RWPE2 (cell line): ENCODE measurements at regions not wholly inside any gene's neighbourhood (a gene's known extent, or its start where the extent isn't known, plus 50 kb on each side); places are given as distances from the start of the nearest gene placed in this dataset.
A peak's percentile ranks its signal among the peaks of the same experiment; 100 is the strongest.

Experiments used
- ATAC-seq: fragments of 200-7000 bp; cut with Tn5 transposase; 3 replicates; pipeline ENCODE4 v1.9.1; 2021; ENCODE audit warnings: low read depth
- DNase-seq: peaks from one replicate; pipeline ENCODE4 v3.0.0-alpha.2; 2020; ENCODE audit warnings: low spot score
- H3K27ac ChIP-seq: fragments of 450-650 bp; 2 replicates; pipeline ENCODE4 v1.5.1; 2017; ENCODE audit warnings: mild to moderate bottlenecking; ENCODE audit not compliant: poor library complexity, severe bottlenecking
- H3K27me3 ChIP-seq: fragments of 250-450 bp; sonication (Bioruptor Pico); 2 replicates; pipeline ENCODE4 v1.5.1; 2021; ENCODE audit warnings: mild to moderate bottlenecking, moderate library complexity; ENCODE audit not compliant: insufficient read depth, poor library complexity, severe bottlenecking
- H3K36me3 ChIP-seq: fragments of 250-450 bp; sonication (Bioruptor Pico); 2 replicates; pipeline ENCODE4 v1.5.1; 2020; ENCODE audit warnings: low read depth, mild to moderate bottlenecking, moderate library complexity
- H3K4me1 ChIP-seq: fragments of 250-450 bp; sonication (Bioruptor Pico); 2 replicates; pipeline ENCODE4 v1.5.1; 2021; ENCODE audit warnings: mild to moderate bottlenecking, moderate library complexity; ENCODE audit not compliant: insufficient read depth, poor library complexity, severe bottlenecking
- H3K4me3 ChIP-seq: fragments of 250-450 bp; sonication (Bioruptor Pico); 2 replicates; pipeline ENCODE4 v1.5.1; 2021; ENCODE audit warnings: mild to moderate bottlenecking, moderate library complexity; ENCODE audit not compliant: severe bottlenecking
- H3K9me3 ChIP-seq: fragments of 250-450 bp; sonication (Bioruptor Pico); 2 replicates; pipeline ENCODE4 v1.5.1; 2021; ENCODE audit warnings: mild to moderate bottlenecking, moderate library complexity; ENCODE audit not compliant: severe bottlenecking
- TF ChIP-seq, protein P1 (sequence below): fragments of 450-650 bp; IDR thresholded peaks from one replicate; pipeline ENCODE4 v1.5.1; 2017; ENCODE audit warnings: mild to moderate bottlenecking, moderate library complexity; ENCODE audit not compliant: poor library complexity, severe bottlenecking

DNA sequence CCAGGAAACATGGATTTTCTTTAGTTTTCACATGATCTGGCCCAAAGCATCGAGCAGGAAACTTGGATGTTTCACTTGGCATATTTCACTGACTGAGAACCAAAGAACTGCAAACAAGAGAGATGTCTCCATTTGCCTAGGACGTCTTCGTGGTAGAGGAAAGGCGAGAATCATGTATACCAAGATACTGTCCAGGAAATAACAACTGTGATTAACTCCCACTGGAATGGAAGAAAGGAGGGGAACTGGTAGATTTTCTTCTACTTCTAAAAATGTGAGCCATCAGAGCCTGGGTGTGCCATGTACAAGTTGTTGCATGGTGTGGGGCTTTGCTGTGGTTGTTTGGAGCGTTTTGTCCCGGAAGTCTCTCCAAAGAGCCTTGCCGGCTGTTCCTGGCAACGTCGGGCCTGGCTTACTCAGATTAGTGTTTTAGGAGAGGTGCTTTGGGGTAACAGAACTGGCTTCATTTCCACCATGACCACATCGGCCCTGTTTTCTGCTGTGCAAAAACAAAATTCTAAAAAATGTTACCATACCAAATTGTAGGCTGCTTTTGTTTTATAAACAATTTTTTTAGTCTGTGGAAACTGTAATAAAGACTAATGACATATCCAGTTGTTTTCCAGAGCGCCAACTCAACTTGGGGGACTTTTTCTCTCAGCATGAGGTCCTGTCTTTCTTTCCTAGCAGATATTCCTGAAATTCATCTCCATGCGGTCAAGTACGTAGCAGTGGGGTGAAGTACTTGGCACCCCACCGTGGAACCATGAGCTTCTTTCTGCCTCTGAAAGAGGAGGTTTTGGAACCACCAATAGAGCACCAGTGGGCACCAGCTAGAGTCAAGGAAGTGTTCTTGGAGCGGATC is 118.3 kb downstream of the TM2D1 start:
- Histone ChIP-seq H3K4me3 (no peak overlapping the region), H3K27ac (peak overlapping the region; percentile 95), H3K36me3 (no peaks in the 10 kb centered on the region), H3K4me1 (peaks cover 36% of the 10 kb centered on the region), H3K27me3 (no peaks in the 10 kb centered on the region), H3K9me3 (no peaks in the 10 kb centered on the region)
- peak; percentile 72 for ATAC-seq
- TF ChIP-seq, protein P1, sequence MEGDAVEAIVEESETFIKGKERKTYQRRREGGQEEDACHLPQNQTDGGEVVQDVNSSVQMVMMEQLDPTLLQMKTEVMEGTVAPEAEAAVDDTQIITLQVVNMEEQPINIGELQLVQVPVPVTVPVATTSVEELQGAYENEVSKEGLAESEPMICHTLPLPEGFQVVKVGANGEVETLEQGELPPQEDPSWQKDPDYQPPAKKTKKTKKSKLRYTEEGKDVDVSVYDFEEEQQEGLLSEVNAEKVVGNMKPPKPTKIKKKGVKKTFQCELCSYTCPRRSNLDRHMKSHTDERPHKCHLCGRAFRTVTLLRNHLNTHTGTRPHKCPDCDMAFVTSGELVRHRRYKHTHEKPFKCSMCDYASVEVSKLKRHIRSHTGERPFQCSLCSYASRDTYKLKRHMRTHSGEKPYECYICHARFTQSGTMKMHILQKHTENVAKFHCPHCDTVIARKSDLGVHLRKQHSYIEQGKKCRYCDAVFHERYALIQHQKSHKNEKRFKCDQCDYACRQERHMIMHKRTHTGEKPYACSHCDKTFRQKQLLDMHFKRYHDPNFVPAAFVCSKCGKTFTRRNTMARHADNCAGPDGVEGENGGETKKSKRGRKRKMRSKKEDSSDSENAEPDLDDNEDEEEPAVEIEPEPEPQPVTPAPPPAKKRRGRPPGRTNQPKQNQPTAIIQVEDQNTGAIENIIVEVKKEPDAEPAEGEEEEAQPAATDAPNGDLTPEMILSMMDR: no peak
- no peak for DNase-seq

DNA sequence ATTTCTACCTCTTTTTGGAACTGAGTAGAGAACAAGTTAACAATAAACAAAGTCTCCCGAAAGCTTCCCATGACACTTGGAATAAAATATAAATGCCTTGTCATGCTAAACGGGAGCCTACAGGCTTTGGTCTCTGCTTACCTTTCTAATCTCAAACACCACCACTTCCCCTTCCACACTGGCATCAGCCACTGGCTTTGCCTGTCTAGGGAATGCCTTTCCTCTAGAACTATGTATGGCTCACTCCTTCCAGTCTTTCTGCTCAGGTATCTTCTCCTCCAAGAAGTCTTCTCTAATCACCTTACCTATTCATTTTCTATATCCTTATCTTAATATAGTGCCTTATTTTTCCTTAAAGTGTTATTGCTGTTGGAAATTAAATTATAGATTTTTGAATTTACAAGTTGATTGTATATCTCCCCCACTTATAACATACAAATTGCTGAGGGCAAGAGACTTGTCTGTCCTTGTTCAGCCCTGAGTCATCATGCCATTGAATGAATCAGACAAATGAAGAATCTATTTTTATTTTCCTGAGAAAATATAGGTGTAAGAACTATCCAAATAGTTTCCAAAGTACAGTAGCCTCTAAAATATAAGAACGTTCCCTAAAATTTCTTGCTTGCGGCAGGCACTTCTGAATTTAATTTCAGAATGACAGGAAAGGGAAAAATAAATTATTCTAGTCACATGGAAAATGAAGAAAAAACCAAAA is 119.2 kb downstream of the TM2D1 start:
- peak; percentile 86 for ATAC-seq
- H3K27ac ChIP-seq: peak overlapping the region; percentile 95
- DNase-seq: no peak

DNA sequence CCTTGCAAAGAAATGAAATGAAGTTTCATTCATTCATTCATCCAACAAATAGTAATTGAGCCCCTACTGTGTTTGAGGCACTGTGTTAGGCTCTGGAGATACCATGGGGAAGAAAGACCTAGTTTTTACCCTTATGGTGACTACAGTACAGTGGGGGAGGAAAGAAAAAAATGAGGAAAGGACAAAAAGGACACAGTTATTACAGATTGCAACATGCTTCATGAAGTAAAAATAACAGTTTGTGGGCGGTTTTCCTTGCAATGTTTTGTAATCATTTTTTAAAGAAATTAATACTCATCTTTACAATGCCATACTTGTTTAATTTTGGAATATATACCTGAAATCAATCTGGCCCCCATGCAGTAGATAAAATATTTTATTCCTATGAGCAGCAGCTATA is 120.3 kb downstream of the TM2D1 start:
- Histone ChIP-seq H3K27me3 (no peaks in the 10 kb centered on the region), H3K36me3 (no peaks in the 10 kb centered on the region), H3K4me3 (no peak overlapping the region), H3K4me1 (peaks cover 36% of the 10 kb centered on the region), H3K27ac (peak overlapping the region; percentile 95), H3K9me3 (no peaks in the 10 kb centered on the region)
- TF ChIP-seq, protein P1: no peak
- ATAC-seq (no peak), DNase-seq (no peak)

More for the DNA sequence above, 119.2 kb downstream of the TM2D1 start:
- Histone ChIP-seq H3K4me3 (no peak overlapping the region), H3K27me3 (no peaks in the 10 kb centered on the region), H3K4me1 (peaks cover 36% of the 10 kb centered on the region), H3K36me3 (no peaks in the 10 kb centered on the region), H3K9me3 (no peaks in the 10 kb centered on the region)
- TF ChIP-seq, protein P1: no peak

DNA sequence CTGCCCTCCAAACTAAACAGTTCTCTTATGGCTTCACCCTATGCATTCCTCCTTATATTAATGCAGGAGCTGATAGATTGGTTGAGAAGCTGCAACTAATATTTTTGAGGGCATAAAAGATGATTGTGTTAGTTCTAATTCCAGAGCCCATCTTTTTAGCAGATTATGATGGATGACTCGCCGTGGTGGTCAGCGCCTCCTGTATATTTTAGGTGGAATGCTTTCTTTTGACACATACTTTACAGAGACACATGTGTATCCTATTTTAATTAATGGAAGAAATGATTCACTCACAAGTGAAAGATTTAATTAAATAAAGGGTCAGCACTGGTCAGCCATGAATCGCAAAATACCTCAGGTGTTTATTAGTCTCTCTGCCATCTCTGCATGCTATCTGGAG is 120.7 kb downstream of the TM2D1 start:
- no peak overlapping the region for H3K4me3 ChIP-seq
- peaks cover 36% of the 10 kb centered on the region for H3K4me1 ChIP-seq
- ATAC-seq (no peak), DNase-seq (no peak)
- no peaks in the 10 kb centered on the region for H3K9me3 ChIP-seq
- H3K27me3 ChIP-seq: no peaks in the 10 kb centered on the region
- no peaks in the 10 kb centered on the region for H3K36me3 ChIP-seq
- H3K27ac ChIP-seq: peak overlapping the region; percentile 95
- TF ChIP-seq, protein P1: no peak
